B cell (primary cell): ENCODE measurements at regions not wholly inside any gene's neighbourhood (a gene's known extent, or its start where the extent isn't known, plus 50 kb on each side); places are given as distances from the start of the nearest gene placed in this dataset.
"Not testable (repeated sequence)": the region's sequence is repeated elsewhere in the genome, so short reads cannot be mapped to it uniquely, and the experiment has no call there.

Experiments used
- ATAC-seq: fragments of 200-7000 bp; cut with Tn5 transposase; one replicate; pipeline ENCODE4 v1.10.0; 2021; ENCODE audit warnings: low read depth, mild to moderate bottlenecking, moderate number of reproducible peaks, moderate library complexity
- CTCF ChIA-PET: fragments of 350-600 bp; sonication (Branson Sonifier 250); formaldehyde crosslinking; loops from one replicate; lab custom pipeline; 2021; ENCODE audit warnings: antibody characterized with exemption, inconsistent platforms; lab: Charles Lee
- POLR2A ChIA-PET: fragments of 350-600 bp; sonication (Branson Sonifier 250); formaldehyde crosslinking; loops from one replicate; lab custom pipeline; 2021; ENCODE audit warnings: antibody characterized with exemption; lab: Charles Lee
- DNase-seq: peaks from one replicate; pipeline ENCODE4 v3.0.0; 2013
- H2AFZ ChIP-seq: 2 replicates; pipeline ENCODE4 v1.6.1; 2012; ENCODE audit warnings: mild to moderate bottlenecking, low read depth, low read length; ENCODE audit not compliant: insufficient read depth, poor library complexity, severe bottlenecking
- H3K27ac ChIP-seq, 2 donors: 1 replicate in 1 of 2; 2 replicates in 1 of 2; pipeline ENCODE4 v1.5.1; 2012 to 2013; ENCODE audit warnings: low read length in 2 of 2, mild to moderate bottlenecking in 2 of 2, moderate library complexity in 1 of 2
- H3K27me3 ChIP-seq, 4 experiments: fragments of 200-600 bp in 1 of 4; sonication (generic) in 1 of 4; replicated peaks in 1 of 4; 1 replicate in 2 of 4; 2 replicates in 2 of 4; pipeline versions ENCODE4 v1.6.1 to v1.7.0; 2013 to 2016; ENCODE audit warnings: low read length in 3 of 4, mild to moderate bottlenecking in 2 of 4, mixed read lengths in 1 of 4, moderate library complexity in 1 of 4; ENCODE audit not compliant: insufficient read depth in 4 of 4, control insufficient read depth in 3 of 4; ENCODE audit errors: control extremely low read depth in 1 of 4
- H3K36me3 ChIP-seq, 2 experiments: replicated peaks in 1 of 2; 1 replicate in 1 of 2; 2 replicates in 1 of 2; pipeline versions ENCODE4 v1.6.1 to v1.7.1; 2013; ENCODE audit warnings: low read length in 1 of 2; ENCODE audit not compliant: insufficient read depth in 2 of 2, control insufficient read depth in 1 of 2; ENCODE audit errors: control extremely low read depth in 1 of 2, extremely low read depth in 1 of 2
- H3K4me1 ChIP-seq, 2 donors: fragments of 200-600 bp in 1 of 2; sonication (generic) in 1 of 2; 1 replicate in 1 of 2; 2 replicates in 1 of 2; pipeline versions ENCODE4 v1.5.1 to v1.6.1; 2013 to 2017; ENCODE audit warnings: low read length in 2 of 2; ENCODE audit not compliant: control insufficient read depth in 2 of 2, insufficient read depth in 2 of 2
- H3K4me2 ChIP-seq: replicated peaks from 2 replicates; pipeline ENCODE3; 2012; ENCODE audit warnings: mild to moderate bottlenecking, low read depth, low read length; ENCODE audit not compliant: poor library complexity, severe bottlenecking
- H3K4me3 ChIP-seq, 5 experiments: fragments of 200-600 bp in 1 of 5; sonication (generic) in 1 of 5; 1 replicate in 3 of 5; 2 replicates in 2 of 5; pipeline versions ENCODE4 v1.5.1 to v1.7.0; 2011 to 2016; ENCODE audit warnings: low read length in 4 of 5, mild to moderate bottlenecking in 4 of 5, low read depth in 2 of 5, control low read depth in 1 of 5, moderate library complexity in 1 of 5; ENCODE audit not compliant: insufficient read depth in 1 of 5; ENCODE audit errors: control extremely low read depth in 1 of 5, extremely low read depth in 1 of 5
- H3K79me2 ChIP-seq: fragments of 200-600 bp; sonication (generic); one replicate; pipeline ENCODE4 v1.6.0; 2016; ENCODE audit warnings: low read length; ENCODE audit not compliant: control insufficient read depth, insufficient read depth
- H3K9ac ChIP-seq: fragments of 200-600 bp; sonication (generic); 2 replicates; pipeline ENCODE4 v1.6.1; 2017; ENCODE audit warnings: mild to moderate bottlenecking, low read length, moderate library complexity
- H3K9me3 ChIP-seq, 3 donors: one replicate each; pipeline versions ENCODE4 v1.6.1 to v1.7.1; 2013; ENCODE audit warnings: low read length in 2 of 3; ENCODE audit not compliant: control insufficient read depth in 2 of 3, insufficient read depth in 1 of 3; ENCODE audit errors: control extremely low read depth in 1 of 3
- H4K20me1 ChIP-seq: 2 replicates; pipeline ENCODE4 v1.6.0; 2012; ENCODE audit warnings: mild to moderate bottlenecking, low read length; ENCODE audit not compliant: insufficient read depth, control insufficient read depth, poor library complexity, severe bottlenecking
- H3K27ac Mint-ChIP-seq: one replicate; pipeline ENCODE4 v1.8.0; 2021; ENCODE audit warnings: mixed read lengths
- H3K27me3 Mint-ChIP-seq: one replicate; pipeline ENCODE4 v1.8.0; 2021; ENCODE audit warnings: mixed read lengths
- H3K4me1 Mint-ChIP-seq: one replicate; pipeline ENCODE4 v1.8.0; 2021; ENCODE audit warnings: mixed read lengths
- H3K4me3 Mint-ChIP-seq: one replicate; pipeline ENCODE4 v1.8.0; 2021; ENCODE audit warnings: mixed read lengths
- H3K9me3 Mint-ChIP-seq: one replicate; pipeline ENCODE4 v1.8.0; 2022; ENCODE audit warnings: mixed read lengths; ENCODE audit not compliant: insufficient read depth
- CTCF ChIP-seq: fragments of 200-600 bp; IDR thresholded peaks from one replicate; pipeline ENCODE4 v1.8.0; 2022; ENCODE audit warnings: antibody characterized with exemption, mild to moderate bottlenecking
- EZH2 ChIP-seq: IDR thresholded peaks from 2 replicates; pipeline ENCODE4 v1.6.1; 2012; ENCODE audit warnings: borderline replicate concordance, low read depth, mild to moderate bottlenecking, moderate library complexity, low read length; ENCODE audit not compliant: insufficient read depth, poor library complexity, severe bottlenecking
- WGBS: methylation state at CpG from one replicate; pipeline ENCODE4 v1.1.5; 2013; ENCODE audit warnings: missing lambda C conversion rate; ENCODE audit not compliant: insufficient coverage; 5-methylcytosine and 5-hydroxymethylcytosine counted together
- intact Hi-C: fragments of 100-400 bp; cut with micrococcal nuclease; formaldehyde crosslinking; loops from one replicate; pipeline ENCODE4 v1.10.0; 2022

- TF ChIP-seq CTCF (no peak), EZH2 (no peak)
- H3K79me2 ChIP-seq = no peaks in the 10 kb centered on the region
- H4K20me1 ChIP-seq = no peaks in the 10 kb centered on the region
- POLR2A ChIA-PET = no interaction called here
- no peaks in the 10 kb centered on the region for H3K36me3 ChIP-seq
- H3K9me3 ChIP-seq = no peaks in the 10 kb centered on the region
- ATAC-seq (no peak), DNase-seq (no peak)
- Mint-ChIP-seq H3K27me3 (no peaks in the 10 kb centered on the region), H3K4me3 (no peak overlapping the region), H3K4me1 (no peaks in the 10 kb centered on the region), H3K27ac (no peak overlapping the region), H3K9me3 (peaks cover 4% of the 10 kb centered on the region)
- no peak overlapping the region for H3K4me3 ChIP-seq
- H3K4me1 ChIP-seq = no peaks in the 10 kb centered on the region
- intact Hi-C loops = no loop called here
- H3K27ac ChIP-seq = no peak overlapping the region
- H3K9ac ChIP-seq = no peak overlapping the region
- no peak overlapping the region for H2AFZ ChIP-seq
- WGBS = no CpG with 5 or more reads among the region's 1 CpG
- no peak overlapping the region for H3K4me2 ChIP-seq
- no peaks in the 10 kb centered on the region for H3K27me3 ChIP-seq
- CTCF ChIA-PET = no interaction called here
These were observed 784.2 kb upstream of the CCDC179 start for GRCh38 chr11:23644443-23644842.

GRCh38 chr11:23652336-23652735 lies 792.1 kb upstream of the CCDC179 start:
- intact Hi-C loops, H3K27me3 ChIP-seq, H3K9me3 Mint-ChIP-seq, H3K9ac ChIP-seq, CTCF ChIA-PET, H3K27ac ChIP-seq, H4K20me1 ChIP-seq, H3K4me1 ChIP-seq, H3K4me3 ChIP-seq, H3K79me2 ChIP-seq, ATAC-seq, H2AFZ ChIP-seq, H3K36me3 ChIP-seq, H3K4me2 ChIP-seq, DNase-seq, POLR2A ChIA-PET, H3K4me3 Mint-ChIP-seq, H3K27me3 Mint-ChIP-seq, H3K4me1 Mint-ChIP-seq, H3K27ac Mint-ChIP-seq: not testable (repeated sequence)
- H3K9me3 ChIP-seq = peaks cover 0 to 16% (median 0%) of the 10 kb centered on the region in 3 donors
- 94% methylated on average over 20 of the region's 20 CpGs for WGBS
